ENCODE measurements at regions not wholly inside any gene's neighbourhood (a gene's known extent, or its start where the extent isn't known, plus 50 kb on each side); places are given as distances from the start of the nearest gene placed in this dataset.
A peak's percentile ranks its signal among the peaks of the same experiment; 100 is the strongest.

DNA sequence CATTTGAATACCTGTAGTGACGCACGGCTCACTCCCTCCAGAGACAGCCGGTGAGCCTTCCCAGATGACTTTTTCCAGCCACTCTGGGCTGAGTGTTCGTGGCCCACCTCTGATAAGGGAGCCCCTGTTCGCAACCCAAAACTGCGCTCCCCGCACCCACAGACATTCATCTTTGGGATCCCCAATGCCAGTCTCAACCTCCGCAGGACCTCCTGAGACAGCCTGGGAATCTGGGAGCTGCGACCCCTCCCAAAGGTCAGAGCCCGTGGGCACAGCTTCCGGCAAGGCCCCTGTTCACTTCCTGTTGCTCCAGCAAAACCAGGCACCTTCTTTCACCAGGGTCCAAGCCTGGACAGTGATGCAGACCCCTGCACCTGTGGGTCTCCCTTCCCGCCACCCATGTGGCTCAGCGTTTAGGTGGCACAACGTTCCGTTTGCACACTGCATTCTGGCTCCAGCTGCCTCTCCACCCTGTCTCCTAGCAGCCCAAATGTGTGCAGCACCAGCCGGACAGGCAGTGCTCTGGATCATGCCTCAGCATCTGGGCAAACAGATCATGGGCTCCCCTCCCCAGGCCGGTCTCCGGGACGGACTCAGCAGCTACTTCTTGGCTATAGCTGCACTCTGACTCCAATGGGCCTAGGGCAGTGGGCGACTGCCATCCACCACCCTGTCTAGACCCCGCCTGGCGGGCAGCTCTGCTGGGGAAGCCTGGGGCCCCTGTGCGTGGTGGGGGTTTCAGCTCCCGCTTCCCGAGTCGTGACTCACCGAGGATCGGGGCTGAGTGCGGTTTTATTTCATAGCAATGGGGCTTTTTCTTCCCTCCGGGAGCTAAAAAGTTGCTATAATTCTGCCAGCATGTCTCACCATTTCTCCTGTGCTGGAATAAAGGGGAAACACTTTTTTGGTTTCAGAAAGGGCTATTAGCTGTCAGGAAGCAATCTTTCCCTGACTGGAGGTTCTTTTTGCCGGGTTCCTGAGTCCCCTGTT is 156.0 kb downstream of the OLFM1 start:
- WGBS (ENCODE audit: insufficient coverage, low coverage, low lambda C conversion rate, missing lambda C conversion rate) = 87% methylated on average over 5 of the region's 31 CpGs
- intact Hi-C loops (cut with DNase I) = no loop called here
- no peaks in the 10 kb centered on the region for H3K27me3 ChIP-seq
- DNase-seq (peak in 1 of 3 donors; percentile 44), ATAC-seq (no peak)
- no peak overlapping the region for H3K27ac ChIP-seq
- no peak overlapping the region for H3K4me3 ChIP-seq
- peaks cover 0 to 19% (median 6%) of the 10 kb centered on the region in 4 donors for H3K4me1 ChIP-seq
- H3K9me3 ChIP-seq = no peaks in the 10 kb centered on the region
- TF ChIP-seq, protein P1, sequence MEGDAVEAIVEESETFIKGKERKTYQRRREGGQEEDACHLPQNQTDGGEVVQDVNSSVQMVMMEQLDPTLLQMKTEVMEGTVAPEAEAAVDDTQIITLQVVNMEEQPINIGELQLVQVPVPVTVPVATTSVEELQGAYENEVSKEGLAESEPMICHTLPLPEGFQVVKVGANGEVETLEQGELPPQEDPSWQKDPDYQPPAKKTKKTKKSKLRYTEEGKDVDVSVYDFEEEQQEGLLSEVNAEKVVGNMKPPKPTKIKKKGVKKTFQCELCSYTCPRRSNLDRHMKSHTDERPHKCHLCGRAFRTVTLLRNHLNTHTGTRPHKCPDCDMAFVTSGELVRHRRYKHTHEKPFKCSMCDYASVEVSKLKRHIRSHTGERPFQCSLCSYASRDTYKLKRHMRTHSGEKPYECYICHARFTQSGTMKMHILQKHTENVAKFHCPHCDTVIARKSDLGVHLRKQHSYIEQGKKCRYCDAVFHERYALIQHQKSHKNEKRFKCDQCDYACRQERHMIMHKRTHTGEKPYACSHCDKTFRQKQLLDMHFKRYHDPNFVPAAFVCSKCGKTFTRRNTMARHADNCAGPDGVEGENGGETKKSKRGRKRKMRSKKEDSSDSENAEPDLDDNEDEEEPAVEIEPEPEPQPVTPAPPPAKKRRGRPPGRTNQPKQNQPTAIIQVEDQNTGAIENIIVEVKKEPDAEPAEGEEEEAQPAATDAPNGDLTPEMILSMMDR (IDR thresholded peaks at IDR 0.05) = no peak
- TF ChIP-seq POLR2A (IDR thresholded peaks at IDR 0.05) = no peak
- no peaks in the 10 kb centered on the region for H3K36me3 ChIP-seq

DNA sequence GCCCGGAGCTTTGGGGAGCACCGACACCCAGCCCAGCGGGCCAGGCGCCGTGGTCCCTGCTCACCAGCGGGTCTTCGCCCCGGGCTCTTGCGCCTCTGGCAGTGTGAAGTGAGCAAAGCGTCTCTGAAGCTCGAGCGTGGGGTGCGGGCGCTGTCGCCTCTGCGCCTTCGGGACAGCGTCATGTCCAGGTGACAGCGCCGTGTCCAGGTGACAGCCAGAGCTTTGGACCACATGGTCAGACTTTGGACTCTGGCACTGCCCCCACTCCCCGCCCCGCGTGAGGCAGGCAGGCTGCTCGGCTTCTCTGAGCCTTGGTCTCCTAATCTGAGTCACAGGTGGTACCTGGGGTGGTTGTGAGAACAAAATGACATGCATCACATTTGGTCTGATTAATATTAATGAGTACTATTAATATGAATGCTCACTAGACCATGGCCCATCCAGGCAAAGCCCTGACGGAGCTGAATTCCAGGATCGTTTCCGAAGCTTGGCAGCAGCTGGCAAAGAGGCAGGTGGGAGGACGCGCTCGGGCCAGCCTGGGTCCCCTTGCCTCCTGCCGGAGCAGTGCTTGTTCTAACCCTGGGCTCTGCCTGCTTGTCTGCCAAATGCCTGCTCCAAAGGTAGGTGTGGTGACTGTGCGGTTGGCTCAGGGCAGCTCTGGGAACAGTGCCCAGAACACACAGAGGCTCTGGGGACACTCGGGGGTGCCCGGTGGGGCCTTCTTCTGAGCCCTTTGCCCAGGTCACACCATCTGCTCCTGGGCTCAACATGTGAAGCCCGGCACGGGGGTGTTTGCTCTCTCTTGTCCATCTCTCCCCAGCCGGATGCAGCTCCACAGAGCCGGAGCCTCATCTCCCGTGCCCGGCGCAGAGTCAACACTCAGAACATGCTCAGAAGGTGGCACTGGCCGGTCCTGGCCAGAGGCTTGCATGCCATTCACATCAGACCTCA is 157.1 kb downstream of the OLFM1 start:
- intact Hi-C loops (cut with DNase I) = no loop called here

DNA sequence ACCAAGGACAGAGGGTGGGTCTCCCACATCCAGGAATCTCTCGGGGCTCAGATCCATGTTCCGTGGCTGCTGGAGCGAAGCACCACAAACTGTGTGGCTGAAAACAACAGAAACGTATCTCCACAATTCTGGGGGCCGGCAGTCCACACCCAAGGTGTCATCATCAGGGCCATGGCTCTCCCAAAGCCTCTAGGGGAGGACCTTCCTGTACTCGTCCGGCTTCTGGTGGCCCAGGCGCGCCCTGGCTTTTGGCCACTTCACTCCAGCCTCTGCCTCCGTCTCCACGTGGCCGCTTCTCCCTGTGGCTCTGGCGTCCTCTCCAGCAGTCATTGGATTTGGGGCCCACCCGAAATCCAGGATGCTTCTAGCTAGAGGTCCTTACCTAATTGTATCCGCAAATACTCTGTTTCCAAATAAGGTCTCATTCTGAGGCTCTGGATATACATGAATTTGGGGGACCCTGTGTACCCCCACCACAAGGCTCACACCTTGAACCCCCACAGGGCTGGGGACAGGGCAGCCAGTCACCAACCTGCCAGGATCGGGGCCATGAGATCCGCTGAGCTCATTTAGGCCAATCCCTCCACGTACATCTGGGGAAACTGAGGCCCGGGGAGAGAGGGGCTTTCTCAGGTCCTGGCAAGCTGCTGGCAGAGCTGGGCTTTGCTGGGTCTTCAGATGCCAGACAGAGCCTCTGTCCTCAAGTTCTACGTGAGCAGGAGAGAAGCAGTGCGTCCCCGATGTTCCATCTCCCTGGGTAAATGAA is 158.2 kb downstream of the OLFM1 start:
- peak overlapping the region in 1 of 3 donors; percentile 19 for H3K4me3 ChIP-seq
- no peak for ATAC-seq
- peak overlapping the region in 1 of 3 donors; percentile 9 for H3K27ac ChIP-seq
- DNase-seq = peak in 1 of 3 donors; percentile 51
- 51% methylated on average over 5 of the region's 22 CpGs for WGBS (ENCODE audit: insufficient coverage, low coverage, low lambda C conversion rate, missing lambda C conversion rate)
- intact Hi-C loops (cut with DNase I) = no loop called here
- H3K9me3 ChIP-seq = no peaks in the 10 kb centered on the region
- H3K27me3 ChIP-seq = no peaks in the 10 kb centered on the region
- no peaks in the 10 kb centered on the region for H3K36me3 ChIP-seq
- TF ChIP-seq POLR2A (IDR thresholded peaks at IDR 0.05) = no peak
- TF ChIP-seq, protein P1 (IDR thresholded peaks at IDR 0.05) = no peak
- H3K4me1 ChIP-seq = peaks cover 0 to 19% (median 6%) of the 10 kb centered on the region in 4 donors

More for the DNA sequence above, 157.1 kb downstream of the OLFM1 start:
- H3K27ac ChIP-seq = peak overlapping the region in 1 of 3 donors; percentile 24
- no peak for TF ChIP-seq POLR2A (IDR thresholded peaks at IDR 0.05)
- TF ChIP-seq, protein P1 (IDR thresholded peaks at IDR 0.05) = no peak
- H3K36me3 ChIP-seq = no peaks in the 10 kb centered on the region
- H3K4me3 ChIP-seq = peak overlapping the region in 1 of 3 donors; percentile 19
- peaks cover 0 to 19% (median 6%) of the 10 kb centered on the region in 4 donors for H3K4me1 ChIP-seq
- 47% methylated on average over 10 of the region's 42 CpGs for WGBS (ENCODE audit: insufficient coverage, low coverage, low lambda C conversion rate, missing lambda C conversion rate)
- ATAC-seq = peak; percentile 83 to 86 (median 84)
- peak; percentile 63 to 89 (median 79) for DNase-seq
- H3K9me3 ChIP-seq = no peaks in the 10 kb centered on the region
- H3K27me3 ChIP-seq = no peaks in the 10 kb centered on the region

Data from right lobe of liver (tissue), 6 donors.